HEK293T (cell line): ENCODE measurements at regions not wholly inside any gene's neighbourhood (a gene's known extent, or its start where the extent isn't known, plus 50 kb on each side); places are given as distances from the start of the nearest gene placed in this dataset.
"Not testable (repeated sequence)": the region's sequence is repeated elsewhere in the genome, so short reads cannot be mapped to it uniquely, and the experiment has no call there.

Experiments used
- CTCF ChIA-PET: fragments of 350-600 bp; formaldehyde crosslinking; extraction: SDS; loops from one replicate; lab custom pipeline; 2021; ENCODE audit warnings: antibody characterized with exemption, inconsistent platforms; lab: Yijun Ruan, JAX
- POLR2A ChIA-PET: fragments of 350-600 bp; formaldehyde crosslinking; extraction: SDS; loops from one replicate; lab custom pipeline; 2020; ENCODE audit warnings: antibody characterized with exemption, inconsistent platforms; lab: Yijun Ruan, JAX
- DNase-seq: peaks from one replicate; pipeline ENCODE4 v3.0.0; 2012; ENCODE audit warnings: mixed read lengths; ENCODE audit errors: extremely low spot score
- ARNT ChIP-seq: fragments of 450-650 bp; IDR thresholded peaks from 2 replicates; pipeline ENCODE4 v1.6.1; 2017; ENCODE audit warnings: mild to moderate bottlenecking
- BHLHE40 ChIP-seq: fragments of 450-650 bp; IDR thresholded peaks from 2 replicates; pipeline ENCODE4 v1.6.1; 2016; ENCODE audit warnings: mild to moderate bottlenecking, moderate library complexity, borderline replicate concordance
- CTBP1 ChIP-seq: fragments of 450-650 bp; IDR thresholded peaks from 2 replicates; pipeline ENCODE4 v1.6.1; 2016; ENCODE audit warnings: borderline replicate concordance
- ELF4 ChIP-seq: fragments of 450-650 bp; IDR thresholded peaks from 2 replicates; pipeline ENCODE4 v1.6.1; 2017; ENCODE audit warnings: antibody characterized with exemption
- FOXA1 ChIP-seq: fragments of 450-650 bp; IDR thresholded peaks from 2 replicates; pipeline ENCODE4 v1.6.1; 2016; ENCODE audit warnings: mild to moderate bottlenecking
- FOXK2 ChIP-seq: fragments of 450-650 bp; IDR thresholded peaks from 2 replicates; pipeline ENCODE4 v1.6.1; 2016; ENCODE audit warnings: mild to moderate bottlenecking
- FOXM1 ChIP-seq: fragments of 450-650 bp; IDR thresholded peaks from 2 replicates; pipeline ENCODE4 v1.6.1; 2017; ENCODE audit warnings: mild to moderate bottlenecking, borderline replicate concordance
- HDGF ChIP-seq: fragments of 450-650 bp; IDR thresholded peaks from 2 replicates; pipeline ENCODE4 v1.6.1; 2017; ENCODE audit warnings: antibody characterized with exemption, borderline replicate concordance
- L3MBTL2 ChIP-seq: fragments of 450-650 bp; conservative IDR thresholded peaks from 2 replicates; pipeline ENCODE4 v1.6.1; 2016; ENCODE audit warnings: mild to moderate bottlenecking
- LEF1 ChIP-seq: fragments of 450-650 bp; IDR thresholded peaks from 2 replicates; pipeline ENCODE4 v1.6.1; 2017; ENCODE audit warnings: mild to moderate bottlenecking, borderline replicate concordance
- NFRKB ChIP-seq: fragments of 450-650 bp; IDR thresholded peaks from 2 replicates; pipeline ENCODE4 v1.6.1; 2016; ENCODE audit warnings: mild to moderate bottlenecking, moderate library complexity
- SP1 ChIP-seq: fragments of 450-650 bp; IDR thresholded peaks from 2 replicates; pipeline ENCODE4 v1.6.1; 2017
- SUZ12 ChIP-seq: fragments of 450-650 bp; IDR thresholded peaks from 2 replicates; pipeline ENCODE4 v1.6.1; 2016; ENCODE audit warnings: mild to moderate bottlenecking
- TARDBP ChIP-seq: fragments of 450-650 bp; IDR thresholded peaks from 2 replicates; pipeline ENCODE4 v1.6.1; 2016
- ZNF384 ChIP-seq: fragments of 450-650 bp; IDR thresholded peaks from 2 replicates; pipeline ENCODE4 v1.6.1; 2016
- TF ChIP-seq, protein P1 (sequence below): fragments of 450-650 bp; IDR thresholded peaks from 2 replicates; pipeline ENCODE4 v1.6.1; 2016

GRCh38 chrX:40368611-40369061 lies 212.1 kb upstream of the ATP6AP2 start:
- ChIA-PET POLR2A (interaction anchor here (1.0 kb wide), 1 partner anchor 99 kb away, joined by 3 read pairs; no protein-coding TSS in a partner anchor), CTCF (no interaction called here)
- DNase-seq, result peak; percentile 30

DNA sequence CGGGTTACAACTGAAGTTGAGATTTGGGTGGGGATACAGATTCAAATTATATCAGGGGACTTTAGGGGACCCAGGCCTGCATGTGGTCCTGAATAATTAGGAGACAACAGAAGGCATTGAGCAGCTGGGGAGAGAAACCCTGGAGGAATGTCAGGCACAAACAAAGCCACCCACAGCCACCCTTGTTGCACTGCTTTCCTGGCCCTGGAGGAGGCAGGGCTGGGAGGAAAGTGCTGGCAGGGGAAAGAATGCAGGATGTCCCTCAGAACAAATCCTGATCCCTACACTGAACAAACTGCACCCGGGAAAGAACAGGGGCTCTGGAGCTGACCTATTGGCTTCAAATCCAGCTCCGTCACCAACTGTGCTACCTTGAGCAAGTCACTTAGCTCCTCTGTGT lies 214.1 kb upstream of the ATP6AP2 start:
- ChIA-PET CTCF (no interaction called here), POLR2A (no interaction called here)
- no peak for DNase-seq
- TF ChIP-seq ZNF384 (no peak), NFRKB (no peak), CTBP1 (no peak), L3MBTL2 (no peak), ARNT (no peak), HDGF (no peak), TARDBP (no peak), FOXK2 (no peak), FOXA1 (no peak), BHLHE40 (no peak), LEF1 (no peak), FOXM1 (no peak), ELF4 (no peak), SP1 (no peak), SUZ12 (no peak)
- TF ChIP-seq, protein P1, sequence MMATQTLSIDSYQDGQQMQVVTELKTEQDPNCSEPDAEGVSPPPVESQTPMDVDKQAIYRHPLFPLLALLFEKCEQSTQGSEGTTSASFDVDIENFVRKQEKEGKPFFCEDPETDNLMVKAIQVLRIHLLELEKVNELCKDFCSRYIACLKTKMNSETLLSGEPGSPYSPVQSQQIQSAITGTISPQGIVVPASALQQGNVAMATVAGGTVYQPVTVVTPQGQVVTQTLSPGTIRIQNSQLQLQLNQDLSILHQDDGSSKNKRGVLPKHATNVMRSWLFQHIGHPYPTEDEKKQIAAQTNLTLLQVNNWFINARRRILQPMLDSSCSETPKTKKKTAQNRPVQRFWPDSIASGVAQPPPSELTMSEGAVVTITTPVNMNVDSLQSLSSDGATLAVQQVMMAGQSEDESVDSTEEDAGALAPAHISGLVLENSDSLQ, result no peak

More at GRCh38 chrX:40368611-40369061, 212.1 kb upstream of the ATP6AP2 start:
- TF ChIP-seq, protein P1, result 0 out of 2 replicates have a peak, but pooled peaks have one; percentile 5
- no peak for TF ChIP-seq HDGF

GRCh38 chrX:40362291-40362690 lies 218.5 kb upstream of the ATP6AP2 start:
- CTCF ChIA-PET, result not testable (repeated sequence)

GRCh38 chrX:40360557-40360956 lies 220.2 kb upstream of the ATP6AP2 start:
- TF ChIP-seq ZNF384 (no peak), TARDBP (no peak), CTBP1 (no peak), SP1 (no peak), ELF4 (no peak), BHLHE40 (no peak), FOXM1 (no peak), SUZ12 (no peak), LEF1 (no peak), HDGF (no peak), NFRKB (no peak)
- TF ChIP-seq, protein P1, result no peak
- DNase-seq, result no peak
- POLR2A ChIA-PET, result no interaction called here
- CTCF ChIA-PET, result interaction anchor here (0.7 kb wide), 1 partner anchor 32 kb away, joined by 3 read pairs; no protein-coding TSS in a partner anchor

More at GRCh38 chrX:40362291-40362690, 218.5 kb upstream of the ATP6AP2 start:
- POLR2A ChIA-PET, DNase-seq: not testable (repeated sequence)

DNA sequence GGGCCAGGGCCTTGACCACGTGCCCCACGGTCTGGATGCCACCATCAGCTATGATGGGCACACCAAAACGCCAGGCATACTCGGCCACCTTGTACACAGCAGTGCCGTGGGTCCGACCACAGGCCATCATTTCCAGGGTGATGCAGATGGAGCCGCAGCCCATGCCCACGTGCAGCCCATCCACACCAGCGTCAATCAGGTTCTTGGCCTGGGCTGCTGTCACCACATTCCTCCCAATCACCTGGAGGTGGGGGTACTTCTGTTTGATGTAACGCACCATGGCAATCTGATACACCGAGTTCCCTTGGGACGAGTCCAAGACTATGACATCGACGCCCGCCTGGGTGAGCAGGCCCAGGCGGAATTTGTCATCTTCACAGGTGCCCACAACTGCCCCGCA lies 221.2 kb upstream of the ATP6AP2 start:
- ChIA-PET CTCF (no interaction called here), POLR2A (no interaction called here)
- no peak for DNase-seq
- TF ChIP-seq BHLHE40 (no peak), ELF4 (no peak), SUZ12 (no peak), FOXK2 (no peak), NFRKB (no peak), ZNF384 (no peak), FOXM1 (no peak), ARNT (no peak), FOXA1 (no peak), SP1 (no peak)
- TF ChIP-seq, protein P1, result no peak

DNA sequence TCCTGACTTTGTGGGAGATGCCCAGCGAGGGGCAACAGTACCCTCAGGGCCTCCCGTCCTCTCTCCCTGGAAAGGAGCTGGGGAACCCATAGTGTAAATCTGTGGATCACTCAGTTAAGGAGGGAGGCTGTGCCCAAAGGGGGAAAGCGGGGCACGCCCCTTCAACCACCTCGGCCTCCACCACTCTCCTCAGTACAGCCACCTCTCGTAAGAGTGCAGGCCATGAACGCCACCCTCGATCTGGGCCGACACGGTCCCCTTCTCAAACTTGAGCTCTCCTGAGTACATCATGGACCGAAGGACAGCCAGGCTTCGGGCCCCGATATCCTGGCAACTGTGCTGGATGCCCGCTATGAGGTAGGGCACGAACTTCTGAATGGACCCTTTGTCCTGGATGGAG lies 221.8 kb upstream of the ATP6AP2 start:
- ChIA-PET POLR2A (no interaction called here), CTCF (no interaction called here)

More for the DNA sequence above, 221.8 kb upstream of the ATP6AP2 start:
- no peak for DNase-seq
- TF ChIP-seq, protein P1, result no peak
- no peak for TF ChIP-seq NFRKB
